T47D (cell line): ENCODE measurements at regions not wholly inside any gene's neighbourhood (a gene's known extent, or its start where the extent isn't known, plus 50 kb on each side); places are given as distances from the start of the nearest gene placed in this dataset.
A peak's percentile ranks its signal among the peaks of the same experiment; 100 is the strongest.

Source experiments
- DNase-seq, 2 experiments: peaks; one replicate each; pipeline versions ENCODE4 v3.0.0 to v3.0.0-alpha.2; 2011 to 2012; ENCODE audit warnings: low read depth in 1 of 2, low spot score in 1 of 2
- JUND ChIP-seq: IDR thresholded peaks from 2 replicates; pipeline ENCODE4 v1.6.1; 2012; ENCODE audit warnings: low read depth
- in situ Hi-C: cut with HindIII; loops from 2 replicates; pipeline ENCODE4 v1.10.0; 2016; ENCODE audit warnings: low sequenced_read_pairs, low pct_unique_long_range_greater_than_20kb

GRCh38 chr1:229218612-229219025 is 52.3 kb upstream of the RAB4A start:
- in situ Hi-C loops = no loop called here
- no peak for TF ChIP-seq JUND
- DNase-seq = no peak

- in situ Hi-C loops = no loop called here
Observed at GRCh38 chr1:229220163-229220846, 50.6 kb upstream of the RAB4A start.

GRCh38 chr1:229221106-229222019 is 49.5 kb upstream of the RAB4A start:
- TF ChIP-seq JUND = peak; percentile 74
- in situ Hi-C loops = no loop called here
- DNase-seq = peak in 1 of 2 experiments; percentile 96

More at GRCh38 chr1:229220163-229220846, 50.6 kb upstream of the RAB4A start:
- no peak for TF ChIP-seq JUND
- no peak for DNase-seq
